Stimulated activated CD8-positive, alpha-beta memory T cell treated with anti-CD3 and anti-CD28 coated beads, Interleukin-7, amount 100 ng/mL, for 48 hours (primary cell): ENCODE measurements at regions not wholly inside any gene's neighbourhood (a gene's known extent, or its start where the extent isn't known, plus 50 kb on each side); places are given as distances from the start of the nearest gene placed in this dataset.
A peak's percentile ranks its signal among the peaks of the same experiment; 100 is the strongest.
"Not testable (repeated sequence)": the region's sequence is repeated elsewhere in the genome, so short reads cannot be mapped to it uniquely, and the experiment has no call there.

ENCODE experiments used
- DNase-seq, 2 donors: peaks; one replicate each; pipeline ENCODE4 v3.0.0-alpha.2; 2020; ENCODE audit warnings: low read depth in 1 of 2; ENCODE audit errors: extremely low read depth in 1 of 2

GRCh38 chr12:89230376-89231315 lies 121.7 kb downstream of the DUSP6 start:
- DNase-seq, result no peak

GRCh38 chr12:89228491-89228890 lies 123.8 kb downstream of the DUSP6 start:
- DNase-seq, result no peak

GRCh38 chr12:89227774-89228173 lies 124.5 kb downstream of the DUSP6 start:
- DNase-seq, result no peak

- DNase-seq, result peak in 1 of 2 donors; percentile 42
These were observed 126.4 kb downstream of the DUSP6 start for GRCh38 chr12:89225808-89226411.

GRCh38 chr12:89225401-89225800 lies 126.9 kb downstream of the DUSP6 start:
- peak; percentile 56 to 88 for DNase-seq

GRCh38 chr12:89222580-89222979 lies 129.7 kb downstream of the DUSP6 start:
- not testable (repeated sequence) for DNase-seq

- DNase-seq, result no peak
These were observed 134.8 kb downstream of the DUSP6 start for GRCh38 chr12:89217472-89217871.

GRCh38 chr12:89216211-89216952 lies 135.9 kb downstream of the DUSP6 start:
- no peak for DNase-seq

- DNase-seq, result no peak
These were observed 137.1 kb downstream of the DUSP6 start for GRCh38 chr12:89215196-89215595.

GRCh38 chr12:89213747-89214146 lies 138.6 kb downstream of the DUSP6 start:
- no peak for DNase-seq

- no peak for DNase-seq
These were observed 139.2 kb downstream of the DUSP6 start for GRCh38 chr12:89213139-89213538.

GRCh38 chr12:89212339-89212771 lies 139.9 kb downstream of the DUSP6 start:
- no peak for DNase-seq

GRCh38 chr12:89211456-89211855 lies 140.8 kb downstream of the DUSP6 start:
- DNase-seq, result no peak

GRCh38 chr12:89210277-89210676 lies 142.0 kb downstream of the DUSP6 start:
- DNase-seq, result no peak

GRCh38 chr12:89208661-89209096 lies 143.6 kb downstream of the DUSP6 start:
- DNase-seq, result no peak

- no peak for DNase-seq
These were observed 145.9 kb downstream of the DUSP6 start for GRCh38 chr12:89206390-89206789.

- no peak for DNase-seq
These were observed 146.8 kb downstream of the DUSP6 start for GRCh38 chr12:89205517-89205916.

GRCh38 chr12:89203144-89203543 lies 149.2 kb downstream of the DUSP6 start:
- no peak for DNase-seq

- DNase-seq, result no peak
These were observed 152.1 kb downstream of the DUSP6 start for GRCh38 chr12:89200217-89200616.

- DNase-seq, result no peak
These were observed 156.8 kb downstream of the DUSP6 start for GRCh38 chr12:89195470-89195869.

- no peak for DNase-seq
These were observed 157.6 kb downstream of the DUSP6 start for GRCh38 chr12:89194683-89195082.
